Inflammatory macrophage treated with lipopolysaccharide for 4 hours (primary cell): ENCODE measurements at regions not wholly inside any gene's neighbourhood (a gene's known extent, or its start where the extent isn't known, plus 50 kb on each side); places are given as distances from the start of the nearest gene placed in this dataset.
"Not testable (repeated sequence)": the region's sequence is repeated elsewhere in the genome, so short reads cannot be mapped to it uniquely, and the experiment has no call there.

Experiments
- DNase-seq: peaks from one replicate; pipeline ENCODE4 v3.0.0-alpha.2; 2020

- DNase-seq: no peak
Observed at GRCh38 chr9:74036549-74037231, 460.4 kb upstream of the RORB start.

- DNase-seq: no peak
Observed at GRCh38 chr9:74037274-74037673, 459.9 kb upstream of the RORB start.

GRCh38 chr9:74041588-74041987, 455.5 kb upstream of the RORB start:
- no peak for DNase-seq

GRCh38 chr9:74044844-74045243, 452.3 kb upstream of the RORB start:
- no peak for DNase-seq

- DNase-seq: no peak
Observed at GRCh38 chr9:74056023-74056422, 441.1 kb upstream of the RORB start.

GRCh38 chr9:74057051-74057450, 440.1 kb upstream of the RORB start:
- not testable (repeated sequence) for DNase-seq

GRCh38 chr9:74064702-74065101, 432.4 kb upstream of the RORB start:
- no peak for DNase-seq

GRCh38 chr9:74066128-74066527, 431.0 kb upstream of the RORB start:
- no peak for DNase-seq

- no peak for DNase-seq
Observed at GRCh38 chr9:74066605-74067004, 430.5 kb upstream of the RORB start.

GRCh38 chr9:74071502-74071901, 425.6 kb upstream of the RORB start:
- DNase-seq: no peak

GRCh38 chr9:74073897-74074296, 423.2 kb upstream of the RORB start:
- no peak for DNase-seq

GRCh38 chr9:74078647-74079046, 418.5 kb upstream of the RORB start:
- no peak for DNase-seq

- DNase-seq: not testable (repeated sequence)
Observed at GRCh38 chr9:74080652-74081051, 416.5 kb upstream of the RORB start.

- DNase-seq: no peak
Observed at GRCh38 chr9:74083681-74084433, 413.3 kb upstream of the RORB start.

GRCh38 chr9:74085384-74086037, 411.6 kb upstream of the RORB start:
- not testable (repeated sequence) for DNase-seq

GRCh38 chr9:74090921-74091320, 406.2 kb upstream of the RORB start:
- DNase-seq: not testable (repeated sequence)

GRCh38 chr9:74092491-74092834, 404.7 kb upstream of the RORB start:
- DNase-seq: no peak

GRCh38 chr9:74094037-74094436, 403.1 kb upstream of the RORB start:
- DNase-seq: not testable (repeated sequence)

GRCh38 chr9:74094766-74095165, 402.4 kb upstream of the RORB start:
- DNase-seq: no peak

- DNase-seq: no peak
Observed at GRCh38 chr9:74095925-74096324, 401.2 kb upstream of the RORB start.

GRCh38 chr9:74096420-74096819, 400.7 kb upstream of the RORB start:
- DNase-seq: no peak

- no peak for DNase-seq
Observed at GRCh38 chr9:74100042-74100441, 397.1 kb upstream of the RORB start.

- not testable (repeated sequence) for DNase-seq
Observed at GRCh38 chr9:74102148-74102547, 395.0 kb upstream of the RORB start.

GRCh38 chr9:74102702-74103101, 394.4 kb upstream of the RORB start:
- DNase-seq: no peak
